GM12878 (cell line): ENCODE measurements at regions not wholly inside any gene's neighbourhood (a gene's known extent, or its start where the extent isn't known, plus 50 kb on each side); places are given as distances from the start of the nearest gene placed in this dataset.

ENCODE experiments used
- ATAC-seq: fragments of 200-7000 bp; cut with Tn5 transposase; 3 replicates; pipeline ENCODE4 v1.9.1; 2020; ENCODE audit warnings: mild to moderate bottlenecking, moderate library complexity
- BruUV-seq: library from RNA; stranded (reverse); fragments of 400-500 nt; replicated peaks from 2 replicates; lab custom pipeline; 2021; lab: Mats Ljungman, UMichigan
- CTCF ChIA-PET: fragments of 300-600 bp; sonication (Branson Sonifier 250); formaldehyde crosslinking; extraction: SDS; loops from one replicate; lab custom pipeline; 2021; ENCODE audit warnings: inconsistent platforms; lab: Yijun Ruan, JAX
- POLR2A ChIA-PET: fragments of 350-600 bp; formaldehyde crosslinking; extraction: SDS; loops from one replicate; lab custom pipeline; 2021; ENCODE audit warnings: inconsistent platforms; lab: Charles Lee
- RAD21 ChIA-PET: fragments of 300-600 bp; sonication (Branson Sonifier 250); formaldehyde crosslinking; loops from one replicate; lab custom pipeline; 2023; ENCODE audit warnings: antibody characterized with exemption; ENCODE audit not compliant: unreplicated experiment; lab: Charles Lee
- SMC1A ChIA-PET: fragments of 300-600 bp; sonication (Branson Sonifier 250); formaldehyde crosslinking; loops from one replicate; lab custom pipeline; 2023; ENCODE audit not compliant: unreplicated experiment, uncharacterized antibody; lab: Charles Lee
- DNase-seq: peaks from one replicate; pipeline ENCODE4 v3.0.0-alpha.2; 2011; ENCODE audit warnings: low read depth, low spot score
- FAIRE-seq: peaks from 3 replicates; lab custom pipeline; 2011; peaks lifted over from hg19 to GRCh38; lab: Jason Lieb, UNC
- H2AFZ ChIP-seq: 2 replicates; pipeline ENCODE4 v1.6.0; 2011; ENCODE audit warnings: low read depth, low read length, control low read depth; ENCODE audit not compliant: control insufficient read depth
- H3K27ac ChIP-seq: 2 replicates; pipeline ENCODE4 v1.5.1; 2011; ENCODE audit warnings: control low read depth; ENCODE audit not compliant: control insufficient read depth, insufficient read depth
- H3K27me3 ChIP-seq, 2 experiments: replicated peaks in 1 of 2; 2 replicates each; pipeline versions ENCODE4 v1.6.0 to v1.6.1; 2011; ENCODE audit warnings: low read length in 1 of 2; ENCODE audit not compliant: control insufficient read depth in 2 of 2, insufficient read depth in 2 of 2
- H3K36me3 ChIP-seq, 2 experiments: 2 replicates each; pipeline ENCODE4 v1.5.1; 2011; ENCODE audit warnings: low read length in 1 of 2; ENCODE audit not compliant: control insufficient read depth in 2 of 2, insufficient read depth in 2 of 2
- H3K4me1 ChIP-seq: 2 replicates; pipeline ENCODE4 v1.6.1; 2011; ENCODE audit warnings: mild to moderate bottlenecking, low read length, moderate library complexity, mixed read lengths; ENCODE audit not compliant: control insufficient read depth, insufficient read depth
- H3K4me2 ChIP-seq: 2 replicates; pipeline ENCODE4 v1.6.0; 2011; ENCODE audit warnings: control low read depth; ENCODE audit not compliant: control insufficient read depth, insufficient read depth
- H3K4me3 ChIP-seq: fragments of 200-600 bp; sonication (generic); 2 replicates; pipeline ENCODE4 v1.5.1; 2016
- H3K79me2 ChIP-seq: 2 replicates; pipeline ENCODE4 v1.6.0; 2011; ENCODE audit warnings: low read length; ENCODE audit not compliant: control insufficient read depth, insufficient read depth
- H3K9ac ChIP-seq: 2 replicates; pipeline ENCODE4 v1.8.0; 2011; ENCODE audit warnings: low read length, control low read depth, mixed read lengths; ENCODE audit not compliant: control insufficient read depth, insufficient read depth
- H3K9me3 ChIP-seq: replicated peaks from 3 replicates; pipeline ENCODE4 v1.5.1; 2011; ENCODE audit warnings: mild to moderate bottlenecking, low read length; ENCODE audit not compliant: control insufficient read depth, insufficient read depth
- H4K20me1 ChIP-seq: 2 replicates; pipeline ENCODE4 v1.6.0; 2011; ENCODE audit not compliant: control insufficient read depth, insufficient read depth
- EGR1 ChIP-seq, 2 experiments: IDR thresholded peaks; 1 replicate in 1 of 2; 2 replicates in 1 of 2; pipeline ENCODE4 v1.6.1; 2011 to 2012; ENCODE audit warnings: low read depth in 2 of 2, low read length in 2 of 2, borderline replicate concordance in 1 of 2, mild to moderate bottlenecking in 1 of 2, moderate library complexity in 1 of 2
- ETV6 ChIP-seq, 2 experiments: fragments of 450-650 bp in 1 of 2; IDR thresholded peaks in 1 of 2; conservative IDR thresholded peaks in 1 of 2; 2 replicates each; pipeline ENCODE4 v1.6.1; 2014; ENCODE audit warnings: antibody characterized with exemption in 1 of 2, borderline replicate concordance in 1 of 2, low read depth in 1 of 2, mild to moderate bottlenecking in 1 of 2, moderate library complexity in 1 of 2
- IKZF1 ChIP-seq: fragments of 450-650 bp; conservative IDR thresholded peaks from 2 replicates; pipeline ENCODE4 v1.6.1; 2017; ENCODE audit warnings: antibody characterized with exemption, mild to moderate bottlenecking
- KLF5 ChIP-seq: fragments of 450-650 bp; IDR thresholded peaks from 2 replicates; pipeline ENCODE4 v1.6.1; 2014; ENCODE audit warnings: mild to moderate bottlenecking; ENCODE audit not compliant: partially characterized antibody
- MYB ChIP-seq: fragments of 150-350 bp; IDR thresholded peaks from 2 replicates; pipeline ENCODE4 v1.6.1; 2014; ENCODE audit warnings: mild to moderate bottlenecking, low read depth, low read length, borderline replicate concordance
- SP1 ChIP-seq: IDR thresholded peaks from one replicate; pipeline ENCODE4 v1.6.1; 2011; ENCODE audit warnings: low read depth, low read length
- WGBS: methylation state at CpG from one replicate; pipeline ENCODE4 v1.1.6; 2016; ENCODE audit warnings: low lambda C conversion rate; ENCODE audit not compliant: insufficient replicate concordance, insufficient coverage; ENCODE audit errors: missing lambda C conversion rate; 5-methylcytosine and 5-hydroxymethylcytosine counted together
- in situ Hi-C: fragments of 300-500 bp; cut with MboI; formaldehyde crosslinking; loops from 9 replicates; pipeline ENCODE4 v1.14.3; 2018; ENCODE audit warnings: mixed read lengths
- intact Hi-C: fragments of 100-400 bp; cut with micrococcal nuclease; formaldehyde crosslinking; loops from one replicate; pipeline ENCODE4 v1.14.2; 2022; ENCODE audit not compliant: unreplicated experiment

DNA sequence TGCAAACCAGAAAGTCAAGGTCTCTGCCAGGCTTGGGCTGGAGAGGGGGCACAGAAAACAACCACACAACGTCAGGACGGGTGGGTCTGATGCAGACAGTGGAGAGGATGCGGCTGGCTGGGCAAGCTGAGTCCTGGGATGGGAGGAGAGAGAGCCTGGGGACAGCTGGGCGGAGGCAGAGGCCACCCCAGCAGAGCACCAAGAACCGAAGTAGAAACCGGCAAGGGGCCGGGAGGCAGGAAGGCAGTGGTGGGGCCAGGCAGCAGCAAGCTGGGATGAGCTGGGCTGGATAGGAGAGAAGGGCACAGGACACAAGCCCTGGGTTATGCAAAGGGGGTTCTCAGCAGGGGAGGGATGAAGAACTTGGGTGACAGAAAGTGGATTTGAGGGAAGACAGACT is 188.2 kb downstream of the SHANK2 start:
- intact Hi-C loops (no loop called here), in situ Hi-C loops (no loop called here)
- TF ChIP-seq IKZF1 (no peak), EGR1 (IDR thresholded peaks at IDR 0.05; ENCODE audit: borderline replicate concordance in 1 of 2, low read depth in 2 of 2, low read length in 2 of 2) (no peak), ETV6 (conservative IDR thresholded peaks at IDR 0.05 in 1 of 2, IDR thresholded peaks at IDR 0.05 in 1 of 2; ENCODE audit: borderline replicate concordance in 1 of 2, low read depth in 1 of 2) (no peak)
- ATAC-seq (no peak), FAIRE-seq (no peak), DNase-seq (no peak)
- Histone ChIP-seq H3K9ac (no peak overlapping the region), H3K4me1 (no peaks in the 10 kb centered on the region), H3K4me3 (no peak overlapping the region), H2AFZ (no peak overlapping the region), H3K4me2 (no peak overlapping the region), H3K27me3 (no peaks in the 10 kb centered on the region), H3K9me3 (no peaks in the 10 kb centered on the region; the same call in 2 of the 3 replicates), H3K27ac (no peak overlapping the region), H3K79me2 (no peaks in the 10 kb centered on the region), H4K20me1 (no peaks in the 10 kb centered on the region), H3K36me3 (no peaks in the 10 kb centered on the region)
- WGBS = 6% methylated on average over 7 of the region's 7 CpGs
- ChIA-PET RAD21 (no interaction called here), POLR2A (no interaction called here), SMC1A (no interaction called here), CTCF (no interaction called here)
- no TSS peak for BruUV-seq

DNA sequence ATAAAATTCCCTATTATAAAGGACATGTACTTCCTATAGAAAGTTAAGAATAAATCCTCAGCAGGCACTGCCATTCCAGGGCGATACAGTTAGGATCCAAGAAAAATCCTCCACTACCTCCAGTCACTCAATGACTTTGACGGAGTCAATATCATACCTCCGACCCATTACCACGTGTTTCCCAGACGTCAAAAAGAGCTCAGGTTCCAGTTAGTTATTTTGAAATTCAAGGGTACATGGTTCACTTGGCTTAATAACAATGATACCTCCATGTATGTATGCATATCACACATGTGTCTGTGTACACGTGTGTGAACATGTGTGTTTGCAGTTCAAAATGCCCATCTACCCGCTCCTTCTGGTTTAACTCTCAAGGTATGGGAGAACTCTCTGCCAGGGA is 189.2 kb downstream of the SHANK2 start:
- H3K4me2 ChIP-seq = no peak overlapping the region
- no peaks in the 10 kb centered on the region for H3K79me2 ChIP-seq
- intact Hi-C loops (no loop called here), in situ Hi-C loops (no loop called here)
- SMC1A ChIA-PET = interaction anchor here (0.6 kb wide), 1 partner anchor 685 kb away, joined by 3 read pairs; no protein-coding TSS in a partner anchor
- no peaks in the 10 kb centered on the region for H3K27me3 ChIP-seq
- H3K9ac ChIP-seq = no peak overlapping the region
- DNase-seq = no peak
- H2AFZ ChIP-seq = no peak overlapping the region
- no peaks in the 10 kb centered on the region for H3K4me1 ChIP-seq
- WGBS = 47% methylated on average over 7 of the region's 7 CpGs
- BruUV-seq = no TSS peak
- H3K9me3 ChIP-seq = no peaks in the 10 kb centered on the region
- no peak for ATAC-seq
- H3K27ac ChIP-seq = no peak overlapping the region
- TF ChIP-seq KLF5 = no peak
- TF ChIP-seq MYB = no peak
- TF ChIP-seq SP1 = no peak
- TF ChIP-seq, all 136 proteins: peak for 0
- RAD21 ChIA-PET = no interaction called here
- CTCF ChIA-PET = no interaction called here
- FAIRE-seq = no peak
- Histone ChIP-seq H3K4me3 (no peak overlapping the region), H4K20me1 (no peaks in the 10 kb centered on the region), H3K36me3 (no peaks in the 10 kb centered on the region)
- POLR2A ChIA-PET = no interaction called here
